HG02610 (cell line): ENCODE measurements at regions not wholly inside any gene's neighbourhood (a gene's known extent, or its start where the extent isn't known, plus 50 kb on each side); places are given as distances from the start of the nearest gene placed in this dataset.
"Not testable (repeated sequence)": the region's sequence is repeated elsewhere in the genome, so short reads cannot be mapped to it uniquely, and the experiment has no call there.

ENCODE experiments used
- ATAC-seq: cut with Tn5 transposase; IDR thresholded peaks from one replicate; pipeline ENCODE4 v1.9.1; 2021; ENCODE audit warnings: mild to moderate bottlenecking, moderate library complexity; ENCODE audit not compliant: unreplicated experiment

DNA sequence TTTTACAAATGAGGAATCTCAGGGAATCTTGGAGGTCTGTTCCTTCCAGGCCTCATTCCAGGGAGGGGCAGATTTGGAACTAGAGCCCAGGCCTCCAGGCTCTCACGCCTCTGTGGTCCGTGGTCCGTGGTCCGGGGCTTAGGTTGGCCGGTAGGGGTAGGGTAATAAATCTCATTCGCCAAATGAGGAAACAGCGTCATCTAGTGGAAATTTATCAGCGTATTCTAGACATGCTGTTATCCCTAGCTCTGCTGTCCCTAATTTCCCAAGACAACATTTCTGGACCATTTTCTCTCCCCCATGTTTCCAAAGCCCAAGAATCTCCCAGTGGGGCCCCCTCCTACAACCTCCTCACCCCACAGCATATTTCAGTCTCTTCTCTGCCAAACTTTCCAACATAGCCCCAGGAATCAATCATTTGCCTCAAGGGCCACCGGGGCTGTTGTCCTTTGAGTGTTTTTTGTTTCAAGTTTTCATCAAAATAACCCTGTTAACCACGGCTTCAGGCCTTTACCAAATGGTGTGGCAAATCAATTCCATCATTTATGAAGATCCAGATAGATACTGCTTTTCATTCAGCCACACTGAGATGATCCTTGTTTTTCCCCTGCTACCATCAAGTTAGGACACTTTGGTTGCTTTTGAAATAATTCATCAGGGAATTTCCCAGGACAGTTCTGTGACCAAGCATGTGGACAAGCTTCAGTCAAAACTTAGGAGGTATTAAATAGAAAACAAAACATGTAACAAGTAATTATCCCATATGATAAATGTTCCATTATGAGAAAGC is 126.8 kb downstream of the ALDH8A1 start:
- peak; percentile 67 for ATAC-seq

DNA sequence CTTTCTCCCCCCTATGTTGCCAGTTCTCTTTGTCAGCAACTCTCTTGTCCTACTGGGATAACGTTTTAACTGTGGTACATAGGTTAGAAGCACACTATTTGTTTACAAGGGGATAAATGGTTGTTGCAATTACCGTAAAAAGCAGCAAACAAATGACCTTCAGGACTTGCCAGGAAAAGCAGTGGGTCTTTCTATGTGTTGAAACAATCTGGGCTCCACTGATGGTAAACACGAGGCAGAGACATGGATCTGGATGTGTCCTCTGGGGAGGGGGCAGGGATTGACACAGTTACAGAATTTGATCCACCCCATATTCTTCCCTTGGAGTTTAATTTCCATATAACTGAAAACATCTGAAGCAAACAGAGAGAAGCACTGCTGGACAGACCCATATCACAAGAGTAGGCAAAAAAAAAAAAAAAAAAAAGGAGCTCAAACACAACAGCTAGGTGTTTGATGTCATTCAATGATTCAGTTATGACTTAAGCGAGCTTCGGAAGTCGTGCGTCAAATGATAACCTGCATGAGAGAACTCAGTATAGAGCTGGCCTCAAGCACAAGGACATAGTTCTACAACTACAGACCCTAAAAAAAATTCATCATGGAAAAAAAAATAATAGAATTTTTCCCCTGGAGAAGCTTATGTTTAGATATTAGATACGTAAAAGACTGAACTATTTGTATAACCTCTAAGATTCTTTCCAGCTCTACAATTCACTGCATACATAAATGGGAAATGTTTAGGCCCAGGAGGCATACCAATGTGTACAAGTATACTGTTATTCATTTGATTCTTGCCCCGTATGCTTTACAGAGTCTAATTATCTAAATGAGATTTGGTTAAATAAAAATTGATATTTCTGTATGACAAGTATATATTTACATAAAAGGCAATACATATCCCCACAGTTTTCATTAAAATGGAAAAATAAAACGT is 127.7 kb downstream of the ALDH8A1 start:
- no peak for ATAC-seq

DNA sequence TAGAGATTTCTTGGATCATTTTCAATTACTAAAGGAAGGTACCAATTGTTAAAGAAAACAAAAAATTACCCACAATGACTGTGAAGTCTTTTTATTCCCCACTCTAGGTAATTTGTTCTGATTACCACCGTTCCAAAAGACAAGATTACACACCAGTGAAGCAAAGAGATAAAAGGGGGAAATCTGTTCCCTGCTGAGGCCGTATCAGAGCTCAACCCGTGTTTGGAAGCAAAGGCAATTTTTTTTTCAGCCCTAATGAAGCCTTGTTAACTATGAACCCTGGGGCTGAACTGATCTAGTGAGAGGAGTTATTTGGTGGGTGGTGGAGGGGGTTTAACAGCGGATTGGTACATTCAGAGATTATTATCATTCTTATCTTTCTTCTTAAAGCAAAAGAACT is 128.5 kb downstream of the ALDH8A1 start:
- ATAC-seq: no peak

DNA sequence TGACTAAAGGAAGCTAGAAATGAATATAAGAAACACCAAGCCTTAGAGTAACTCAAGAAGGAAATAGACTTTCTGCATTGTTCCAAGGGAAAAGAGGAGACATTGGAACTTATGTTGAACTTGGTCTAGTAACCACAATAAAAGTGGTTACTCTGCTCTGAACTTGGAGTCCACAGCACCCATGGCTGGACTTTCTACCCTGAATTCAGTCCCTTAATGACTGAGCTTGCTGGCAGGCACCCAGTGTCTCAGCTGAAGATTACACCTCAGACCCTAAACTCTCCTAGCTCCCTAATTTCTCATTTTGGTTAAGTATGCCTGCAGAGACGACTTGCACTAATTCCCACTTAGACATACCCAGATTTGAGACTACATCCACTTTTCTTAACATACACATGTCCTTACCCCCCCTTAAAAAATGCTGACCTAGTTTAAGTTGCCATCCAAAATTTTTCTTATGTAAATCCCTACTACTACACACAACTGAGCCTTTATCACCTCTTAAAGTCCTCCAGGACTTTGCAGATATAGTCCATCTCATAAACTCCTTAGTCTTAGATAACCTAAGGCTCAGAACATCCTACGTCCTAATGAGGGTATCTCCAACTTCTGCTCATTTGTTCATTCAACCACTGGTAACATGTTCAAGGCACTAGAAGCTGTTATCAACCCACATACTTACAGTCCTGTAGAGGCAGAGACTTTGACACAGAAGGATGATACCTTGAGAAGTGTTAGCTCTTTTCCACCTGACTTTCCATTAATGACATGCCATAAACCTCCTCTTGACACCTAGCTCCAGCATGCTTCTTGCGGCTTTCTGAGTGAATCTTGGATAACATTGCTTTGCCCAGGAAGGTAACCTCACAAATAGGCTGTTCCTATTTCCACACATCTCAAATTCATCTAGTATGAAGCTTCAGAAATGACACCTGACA is 129.8 kb downstream of the ALDH8A1 start:
- no peak for ATAC-seq

DNA sequence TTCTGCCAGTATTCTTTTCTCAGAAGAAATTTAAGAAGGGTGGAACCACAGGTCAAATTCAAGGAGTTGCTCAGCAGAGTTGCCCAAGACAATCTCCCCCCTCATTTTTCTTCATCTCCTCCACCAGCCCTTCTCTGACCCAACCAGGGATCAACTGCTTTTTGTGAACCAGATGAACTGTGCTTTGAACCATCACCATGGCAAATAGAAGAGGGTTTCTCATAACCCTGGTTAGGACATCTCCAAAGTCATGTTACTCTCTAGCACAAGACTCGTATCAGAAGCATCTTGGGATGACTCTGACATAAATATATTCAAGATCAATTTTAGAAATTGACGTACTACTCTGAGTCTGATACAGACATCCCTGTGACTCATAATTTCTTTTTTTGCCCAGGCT is 130.7 kb downstream of the ALDH8A1 start:
- ATAC-seq: no peak

DNA sequence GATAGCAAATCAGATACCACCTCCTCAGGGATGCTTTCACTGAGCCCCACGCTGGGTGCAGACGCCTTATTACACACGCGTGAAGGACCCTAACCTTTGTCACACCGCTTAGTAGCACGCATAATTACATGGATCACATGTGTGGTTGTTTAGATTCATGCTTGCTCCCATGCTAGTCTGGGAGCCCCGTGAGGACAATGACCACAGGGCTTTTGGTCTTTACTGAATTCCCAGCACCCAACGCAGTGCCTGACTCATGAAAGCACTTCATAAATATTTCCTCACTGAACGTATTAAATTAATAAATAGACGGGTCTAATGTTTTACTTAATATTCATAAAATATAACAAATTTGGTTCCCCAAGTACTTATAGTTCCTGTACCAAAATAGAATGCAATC is 132.5 kb downstream of the ALDH8A1 start:
- ATAC-seq: no peak

DNA sequence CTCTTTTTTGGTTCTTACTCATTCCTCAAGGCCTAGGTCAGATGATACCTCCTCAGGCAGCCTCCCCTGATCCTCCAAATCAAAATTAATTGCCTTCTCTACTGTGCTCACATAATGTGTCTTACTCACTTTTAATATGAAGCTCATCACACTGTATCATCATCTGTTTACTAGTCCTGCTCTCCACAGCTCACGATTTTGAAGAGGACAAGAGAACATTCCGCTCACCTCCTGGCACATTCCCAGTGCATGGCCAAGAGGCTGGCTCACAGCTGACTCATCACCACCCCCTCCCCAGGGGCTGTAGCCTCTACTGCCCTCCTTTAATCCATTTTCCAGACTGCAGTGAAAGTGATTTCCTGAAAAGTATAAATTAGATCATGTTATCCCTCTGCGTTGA is 133.1 kb downstream of the ALDH8A1 start:
- ATAC-seq: no peak

DNA sequence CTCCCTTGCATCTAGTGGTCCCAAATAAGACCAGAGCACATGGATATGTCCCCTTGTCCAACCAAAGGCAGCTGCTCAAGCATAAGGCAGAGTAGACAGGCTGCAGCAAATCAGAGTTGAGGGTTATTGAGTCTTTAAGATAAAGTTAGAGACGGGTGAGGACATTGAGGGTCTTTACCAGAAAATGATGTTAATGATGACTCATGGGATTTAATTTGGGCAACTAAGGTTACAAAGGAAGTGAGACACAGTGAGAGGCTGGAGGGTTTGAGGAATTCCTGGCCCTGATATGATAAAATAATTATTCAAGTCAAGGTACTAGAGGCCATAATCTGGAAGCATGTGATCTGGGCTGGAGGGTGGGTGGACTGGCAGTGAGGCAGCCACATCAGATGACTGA is 133.6 kb downstream of the ALDH8A1 start:
- no peak for ATAC-seq

DNA sequence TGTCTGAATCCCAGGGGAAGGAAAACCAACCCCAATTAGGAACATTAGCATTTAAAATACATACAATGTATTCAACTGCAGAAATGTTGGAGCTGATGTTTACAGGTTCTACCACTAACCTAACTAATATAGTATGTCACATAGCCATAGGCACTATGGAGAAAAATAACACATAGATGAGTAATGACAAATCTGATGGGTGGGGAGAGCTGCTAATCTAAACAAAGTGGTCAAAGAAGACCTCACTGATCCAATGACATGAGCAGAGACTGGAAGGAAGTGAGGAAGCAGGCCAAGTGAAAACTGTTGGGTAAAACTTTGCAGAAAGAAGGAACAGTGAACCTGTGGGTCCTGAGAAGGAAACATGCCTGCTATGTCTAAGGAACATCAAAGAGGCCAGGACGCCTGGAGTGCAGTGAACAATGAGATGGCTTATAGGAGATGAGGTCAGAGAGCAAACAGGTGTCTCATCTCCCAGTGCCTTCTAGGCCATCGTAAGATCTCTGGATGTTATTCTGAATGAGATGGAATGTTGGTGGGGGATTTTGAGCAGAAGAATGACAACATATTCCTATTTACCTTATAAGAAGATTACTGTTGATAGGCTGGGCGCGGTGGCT is 135.7 kb downstream of the ALDH8A1 start:
- no peak for ATAC-seq

DNA sequence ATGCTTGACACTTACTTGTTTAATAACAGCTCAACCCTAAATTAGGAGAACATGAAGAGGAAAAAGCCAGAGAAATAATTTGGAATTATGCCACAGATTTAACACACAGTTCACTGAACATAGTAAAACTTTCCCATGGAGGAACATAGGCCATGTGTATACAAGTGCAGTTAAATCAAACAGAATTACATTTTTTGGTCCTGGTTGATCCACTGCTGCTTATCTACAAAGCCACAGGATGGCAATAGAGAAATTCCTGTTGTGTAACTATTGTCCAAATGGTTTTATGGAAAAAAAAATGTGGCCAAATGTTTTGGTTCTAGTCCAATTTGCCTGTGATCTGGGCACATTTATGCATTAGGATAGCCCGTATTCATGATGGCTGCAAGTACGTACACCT is 136.8 kb downstream of the ALDH8A1 start:
- no peak for ATAC-seq

DNA sequence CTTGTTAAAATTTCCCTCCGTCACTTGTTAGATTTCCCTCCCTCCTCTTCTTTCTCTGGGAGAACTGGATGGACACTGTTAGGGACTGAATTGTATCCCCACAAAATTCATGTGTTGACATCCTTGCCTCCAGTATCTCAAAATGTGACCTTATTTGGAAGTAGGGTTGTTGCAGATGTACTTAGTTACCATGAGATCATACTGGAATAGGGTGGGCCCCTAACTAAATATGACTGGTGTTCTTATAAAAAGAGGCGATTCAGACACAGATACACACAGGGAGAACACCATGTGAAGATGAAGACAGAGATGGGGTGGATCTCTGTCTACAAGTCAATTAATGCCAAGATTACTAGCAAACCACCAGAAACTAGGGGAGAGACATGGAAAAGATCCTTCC is 139.5 kb downstream of the ALDH8A1 start:
- ATAC-seq: no peak

DNA sequence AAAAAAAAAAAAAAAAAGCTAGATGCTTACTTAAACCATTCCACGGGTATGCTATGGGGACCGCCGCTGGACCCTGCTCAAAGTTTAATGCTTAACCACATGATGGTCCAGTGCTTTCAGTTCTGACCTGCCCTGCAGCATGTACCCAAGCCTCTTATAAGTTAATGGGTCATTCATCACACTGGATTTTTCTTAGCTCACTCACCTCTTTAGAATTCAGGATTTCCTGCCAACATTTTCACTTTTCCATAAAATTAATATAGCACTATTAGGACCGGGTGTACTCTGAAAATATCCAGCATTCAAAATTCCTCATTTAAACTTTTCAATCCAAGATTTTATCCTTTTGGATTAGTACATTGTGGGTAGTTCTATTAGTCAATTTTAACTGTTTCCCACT is 140.8 kb downstream of the ALDH8A1 start:
- ATAC-seq: no peak

DNA sequence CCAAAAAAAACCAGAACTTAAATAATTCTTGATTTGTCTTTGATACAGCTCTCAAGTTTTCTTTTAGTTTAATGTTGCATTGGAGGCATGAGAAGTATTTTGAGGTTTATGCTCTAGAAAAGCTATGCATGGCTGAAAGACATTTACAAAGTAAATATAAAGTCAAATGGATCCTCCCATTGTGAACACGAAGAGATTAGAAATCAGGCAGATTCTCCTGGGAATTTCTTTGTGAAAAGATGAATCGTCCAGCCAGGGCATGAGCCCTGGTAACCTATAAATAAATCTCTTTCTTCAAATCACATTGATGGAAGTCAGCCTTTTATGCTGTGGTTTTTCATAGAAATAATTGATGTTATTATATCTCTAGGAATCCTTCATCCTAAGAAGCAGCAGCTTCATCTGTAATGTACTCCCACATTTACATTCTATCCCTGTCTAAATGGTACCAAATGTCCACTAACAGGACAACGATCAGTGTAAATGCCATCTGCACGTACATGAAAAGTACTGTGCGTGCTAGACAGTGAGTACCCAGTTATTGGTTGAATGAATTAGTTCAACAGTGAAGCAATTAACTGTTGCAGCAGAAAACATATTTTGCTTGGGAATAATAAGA is 143.6 kb downstream of the ALDH8A1 start:
- ATAC-seq: no peak

DNA sequence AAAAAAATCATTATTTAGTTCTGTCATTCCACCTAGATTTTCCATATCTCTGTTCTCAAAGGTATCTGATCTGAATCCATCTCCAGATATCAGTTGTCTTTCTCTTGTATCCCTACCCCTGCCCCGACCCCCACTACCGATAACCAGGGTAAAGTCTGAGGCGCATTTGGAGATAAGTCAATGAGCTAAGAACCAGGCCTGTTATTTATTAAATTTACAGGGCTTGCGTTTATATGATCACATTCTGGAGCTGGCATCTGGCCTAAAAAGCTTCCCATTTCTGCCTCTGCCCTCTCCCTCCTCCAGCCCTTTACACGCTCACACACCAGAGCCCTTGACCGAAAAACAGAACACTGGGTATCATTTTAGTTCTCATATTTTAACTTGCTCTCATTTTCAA is 144.7 kb downstream of the ALDH8A1 start:
- ATAC-seq: no peak

DNA sequence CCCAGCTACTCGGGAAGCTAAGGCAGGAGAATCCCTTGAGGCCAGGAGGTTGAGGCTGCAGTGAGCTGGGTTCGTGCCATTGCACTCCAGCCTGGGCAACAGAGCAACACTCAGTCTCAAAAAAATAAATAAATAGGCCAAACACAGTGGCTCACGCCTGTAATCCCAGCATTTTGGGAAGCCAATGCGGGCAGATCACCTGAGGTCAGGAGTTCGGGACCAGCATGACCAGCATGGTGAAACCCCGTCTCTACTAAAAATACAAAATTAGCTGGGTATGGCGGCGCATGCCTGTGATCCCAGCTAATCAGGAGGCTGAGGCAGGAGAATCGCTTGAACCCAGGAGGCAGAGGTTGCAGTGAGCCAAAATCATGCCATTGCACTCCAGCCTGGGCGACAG is 145.6 kb downstream of the ALDH8A1 start:
- not testable (repeated sequence) for ATAC-seq

DNA sequence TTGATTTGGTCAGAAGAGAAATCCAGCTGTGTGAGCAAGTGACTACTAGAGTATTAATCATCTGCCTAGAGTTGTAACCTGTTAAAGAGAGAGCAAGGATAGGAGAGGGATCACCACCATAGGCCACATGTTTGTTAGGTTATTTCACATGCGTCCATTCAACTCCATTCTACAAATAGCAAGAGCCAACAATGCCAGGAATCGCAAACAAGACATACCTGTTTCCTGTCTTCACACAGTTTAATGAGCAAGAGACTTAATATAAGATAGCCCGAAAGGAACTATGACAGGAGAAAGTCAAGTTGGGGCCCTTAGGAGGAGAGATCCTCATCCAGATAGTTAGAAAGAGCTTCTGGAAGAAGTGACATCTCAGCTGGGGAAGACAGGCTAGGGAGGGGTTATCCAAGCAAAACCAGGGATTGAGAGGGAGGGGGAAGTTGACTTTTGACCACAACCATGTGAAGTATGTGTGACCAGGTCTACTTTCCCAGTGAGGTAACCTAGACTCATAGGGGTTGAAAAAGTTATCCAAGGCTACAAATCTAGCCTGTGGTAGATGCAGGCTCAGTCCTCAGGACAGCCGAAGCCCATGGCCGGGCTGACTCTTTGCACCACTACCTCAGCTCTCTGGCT is 147.4 kb downstream of the ALDH8A1 start:
- no peak for ATAC-seq

DNA sequence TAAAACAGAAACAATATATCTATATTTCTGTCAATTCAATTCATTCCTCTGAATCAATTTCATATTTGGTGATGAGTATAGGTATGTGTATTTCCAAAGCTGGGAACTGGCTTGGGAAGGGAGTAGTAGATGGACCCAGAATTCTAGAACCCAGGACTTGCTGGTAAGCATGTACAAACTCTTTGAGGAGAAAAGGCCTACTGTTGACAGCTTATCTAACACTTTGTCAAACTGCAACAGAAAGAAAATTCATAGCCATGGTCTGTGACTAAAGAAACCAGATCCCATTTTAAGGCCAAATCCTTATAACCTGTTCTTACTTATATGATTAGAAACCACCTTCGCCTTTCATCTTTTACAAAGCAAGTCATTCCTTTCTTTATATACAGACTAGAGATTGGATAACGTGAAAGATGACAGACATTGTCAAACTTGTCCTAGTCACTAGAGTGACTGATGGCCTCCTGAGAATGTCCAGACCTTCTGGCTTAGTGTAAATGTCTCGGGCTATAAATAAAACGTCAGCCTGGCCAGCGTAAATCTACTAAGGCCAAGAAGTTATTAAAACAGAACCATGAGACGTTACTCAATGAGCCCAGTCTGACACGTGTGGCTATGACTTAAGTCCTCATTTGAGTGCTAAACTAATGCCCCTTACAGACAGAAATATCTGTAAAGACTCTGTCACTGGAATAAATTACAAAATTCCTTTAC is 152.3 kb downstream of the ALDH8A1 start:
- ATAC-seq: no peak

DNA sequence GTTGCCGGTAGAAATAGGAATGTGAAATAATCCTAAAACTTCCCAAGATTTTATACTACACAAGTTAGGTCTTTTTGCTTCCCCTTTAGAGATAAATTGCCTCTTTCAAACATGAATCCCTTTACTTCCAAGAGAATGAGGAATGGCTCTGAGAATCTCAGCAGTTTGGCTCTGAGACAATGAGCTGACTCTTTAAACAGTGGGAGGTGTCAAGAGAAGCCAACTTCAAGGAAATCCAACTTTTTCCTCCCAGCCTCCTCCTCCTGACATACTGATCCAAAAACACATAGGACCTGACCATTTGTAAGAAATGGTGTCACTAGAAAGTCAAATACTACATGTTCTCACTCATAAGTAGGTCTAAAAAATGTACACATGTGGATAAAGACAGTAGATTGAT is 154.2 kb downstream of the ALDH8A1 start:
- no peak for ATAC-seq

DNA sequence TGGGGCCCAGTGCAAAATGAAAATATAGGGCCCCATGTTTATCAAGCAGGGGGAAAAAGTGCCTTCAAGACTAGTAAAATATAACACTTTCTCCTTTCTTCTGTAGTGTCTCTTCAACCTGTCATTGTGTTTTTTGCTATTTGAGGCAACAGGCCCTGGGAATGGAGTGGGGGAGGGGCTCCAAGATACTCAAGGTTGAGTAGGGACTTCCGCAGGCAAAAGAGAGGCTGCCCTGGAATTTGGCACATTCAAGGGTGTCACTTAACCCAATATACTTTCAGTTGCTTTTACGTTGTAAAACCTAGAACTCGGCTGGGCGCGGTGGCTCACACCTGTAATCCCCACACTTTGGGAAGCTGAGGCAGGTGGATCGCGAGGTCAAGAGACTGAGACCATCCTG is 154.9 kb downstream of the ALDH8A1 start:
- no peak for ATAC-seq
